SJSA1 (cell line): ENCODE measurements at regions not wholly inside any gene's neighbourhood (a gene's known extent, or its start where the extent isn't known, plus 50 kb on each side); places are given as distances from the start of the nearest gene placed in this dataset.

Experiments
- DNase-seq, 2 experiments: peaks; one replicate each; pipeline ENCODE4 v3.0.0-alpha.2; 2015 to 2020; ENCODE audit warnings: low spot score in 2 of 2, low read depth in 1 of 2
- H3K27ac ChIP-seq: fragments of 250-450 bp; sonication (Bioruptor Pico); 2 replicates; pipeline ENCODE4 v1.5.1; 2020; ENCODE audit warnings: mild to moderate bottlenecking, moderate library complexity
- H3K27me3 ChIP-seq: fragments of 250-450 bp; sonication (Bioruptor Pico); replicated peaks from 2 replicates; pipeline ENCODE4 v1.5.1; 2020; ENCODE audit warnings: mild to moderate bottlenecking, moderate library complexity
- H3K36me3 ChIP-seq: fragments of 250-450 bp; sonication (Bioruptor Pico); 2 replicates; pipeline ENCODE4 v1.5.1; 2020; ENCODE audit warnings: mild to moderate bottlenecking
- H3K4me1 ChIP-seq: fragments of 250-450 bp; sonication (Bioruptor Pico); replicated peaks from 2 replicates; pipeline ENCODE4 v1.6.1; 2021; ENCODE audit warnings: mild to moderate bottlenecking
- H3K4me3 ChIP-seq: fragments of 250-450 bp; sonication (Bioruptor Pico); 2 replicates; pipeline ENCODE4 v1.5.1; 2020; ENCODE audit warnings: mild to moderate bottlenecking
- H3K9me3 ChIP-seq: fragments of 250-450 bp; sonication (Bioruptor Pico); replicated peaks from 2 replicates; pipeline ENCODE4 v1.5.1; 2020; ENCODE audit warnings: mild to moderate bottlenecking

DNA sequence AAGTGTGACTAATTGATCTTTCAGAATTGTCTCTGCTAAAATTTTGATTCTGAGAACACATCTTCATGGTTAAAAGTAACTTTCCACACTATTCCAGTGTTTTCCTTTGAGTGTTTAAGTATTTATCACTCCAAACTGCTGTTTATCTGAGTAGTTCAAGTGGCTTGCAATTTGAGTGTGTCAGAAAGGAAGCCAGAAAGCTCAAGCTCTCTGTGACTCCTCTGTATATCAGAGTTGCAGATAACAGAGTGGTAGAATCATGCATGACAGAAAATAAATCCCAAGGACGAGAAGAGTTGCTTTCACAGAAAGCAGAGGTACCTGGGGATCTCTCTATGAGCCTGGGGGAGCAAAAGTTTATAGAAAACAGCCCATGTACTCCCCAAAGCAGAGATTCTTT is 130.0 kb downstream of the CYB561 start:
- Histone ChIP-seq H3K4me3 (no peak overlapping the region), H3K4me1 (no peaks in the 10 kb centered on the region), H3K9me3 (no peaks in the 10 kb centered on the region), H3K27me3 (no peaks in the 10 kb centered on the region), H3K27ac (no peak overlapping the region), H3K36me3 (no peaks in the 10 kb centered on the region; the same call in 1 of the 2 replicates)
- no peak for DNase-seq

DNA sequence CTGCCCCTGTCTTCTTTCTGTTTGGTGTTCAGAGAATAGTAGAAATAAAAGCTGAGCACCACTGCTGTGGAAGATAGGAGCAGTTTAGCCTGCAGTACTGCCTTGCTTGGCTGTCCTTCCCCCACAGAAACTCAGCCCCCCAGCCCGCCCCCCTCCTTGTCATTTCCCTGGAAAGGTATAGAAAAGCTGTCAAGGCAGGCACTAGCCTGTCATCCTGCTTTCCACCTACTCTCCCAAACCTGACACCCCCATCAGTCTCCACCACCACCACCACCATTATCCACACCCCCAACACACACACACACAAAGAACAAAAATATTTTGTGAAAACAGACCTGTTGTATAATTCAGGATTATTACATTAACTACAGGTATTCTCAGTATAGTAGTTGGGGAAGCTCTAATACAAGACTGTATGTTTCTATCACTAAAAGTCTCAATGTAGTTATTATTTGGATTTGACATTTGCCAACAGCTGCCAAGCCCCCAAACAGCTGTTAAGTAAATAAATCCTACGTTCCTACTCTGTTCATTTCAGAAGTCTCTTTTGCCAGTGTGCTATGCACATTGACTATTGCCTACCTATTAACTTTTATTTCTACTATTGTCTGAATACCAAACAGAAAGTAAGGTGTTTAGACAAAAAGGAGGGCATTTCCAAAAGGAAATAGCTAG is 128.8 kb downstream of the CYB561 start:
- Histone ChIP-seq H3K9me3 (no peaks in the 10 kb centered on the region), H3K27ac (no peak overlapping the region), H3K4me1 (no peaks in the 10 kb centered on the region), H3K4me3 (no peak overlapping the region), H3K36me3 (no peaks in the 10 kb centered on the region; the same call in 1 of the 2 replicates), H3K27me3 (no peaks in the 10 kb centered on the region)
- no peak for DNase-seq

DNA sequence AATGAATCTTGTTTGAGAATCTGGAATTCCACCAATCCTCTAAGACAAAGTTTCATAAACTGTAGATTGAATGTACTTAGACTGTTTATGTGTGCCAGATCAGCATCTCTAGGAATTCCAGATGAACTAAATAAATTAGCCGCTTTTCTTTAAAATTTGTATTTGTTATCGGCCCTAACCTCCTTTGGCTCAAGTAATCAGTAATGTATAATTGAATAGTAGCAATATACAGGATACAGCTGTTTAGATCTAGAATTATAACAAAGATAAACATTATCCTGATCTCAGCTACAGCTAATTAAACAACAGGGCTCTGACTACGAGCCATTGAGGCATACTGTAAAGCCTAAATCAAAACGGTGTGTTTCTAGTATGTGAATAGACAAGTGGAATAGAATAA is 120.3 kb downstream of the CYB561 start:
- no peaks in the 10 kb centered on the region for H3K36me3 ChIP-seq
- no peaks in the 10 kb centered on the region for H3K9me3 ChIP-seq
- H3K27ac ChIP-seq = no peak overlapping the region
- no peaks in the 10 kb centered on the region for H3K27me3 ChIP-seq
- no peaks in the 10 kb centered on the region for H3K4me1 ChIP-seq
- H3K4me3 ChIP-seq = no peak overlapping the region
- DNase-seq = no peak

DNA sequence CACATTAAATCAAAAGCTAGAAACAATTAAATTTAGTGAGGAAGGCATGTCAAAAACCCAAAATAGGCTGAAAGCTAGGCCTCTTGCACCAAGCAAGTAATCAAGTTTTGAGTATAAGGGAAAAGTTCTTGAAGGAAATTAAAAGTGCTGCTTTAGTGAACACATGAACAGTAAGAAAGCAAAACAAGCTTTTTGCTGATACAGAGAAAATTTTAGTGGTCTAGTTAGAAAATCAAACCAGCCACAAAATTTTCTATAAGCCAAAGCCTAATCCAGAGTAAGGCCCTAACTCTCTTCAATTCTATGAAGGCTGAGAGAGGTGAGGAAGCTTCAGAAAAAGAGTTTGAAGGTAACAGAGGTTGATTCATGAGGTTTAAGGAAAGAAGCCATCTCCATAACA is 116.2 kb downstream of the CYB561 start:
- no peaks in the 10 kb centered on the region for H3K9me3 ChIP-seq
- no peaks in the 10 kb centered on the region for H3K36me3 ChIP-seq
- DNase-seq = no peak
- H3K4me1 ChIP-seq = no peaks in the 10 kb centered on the region
- no peak overlapping the region for H3K4me3 ChIP-seq
- H3K27me3 ChIP-seq = no peaks in the 10 kb centered on the region
- no peak overlapping the region for H3K27ac ChIP-seq

DNA sequence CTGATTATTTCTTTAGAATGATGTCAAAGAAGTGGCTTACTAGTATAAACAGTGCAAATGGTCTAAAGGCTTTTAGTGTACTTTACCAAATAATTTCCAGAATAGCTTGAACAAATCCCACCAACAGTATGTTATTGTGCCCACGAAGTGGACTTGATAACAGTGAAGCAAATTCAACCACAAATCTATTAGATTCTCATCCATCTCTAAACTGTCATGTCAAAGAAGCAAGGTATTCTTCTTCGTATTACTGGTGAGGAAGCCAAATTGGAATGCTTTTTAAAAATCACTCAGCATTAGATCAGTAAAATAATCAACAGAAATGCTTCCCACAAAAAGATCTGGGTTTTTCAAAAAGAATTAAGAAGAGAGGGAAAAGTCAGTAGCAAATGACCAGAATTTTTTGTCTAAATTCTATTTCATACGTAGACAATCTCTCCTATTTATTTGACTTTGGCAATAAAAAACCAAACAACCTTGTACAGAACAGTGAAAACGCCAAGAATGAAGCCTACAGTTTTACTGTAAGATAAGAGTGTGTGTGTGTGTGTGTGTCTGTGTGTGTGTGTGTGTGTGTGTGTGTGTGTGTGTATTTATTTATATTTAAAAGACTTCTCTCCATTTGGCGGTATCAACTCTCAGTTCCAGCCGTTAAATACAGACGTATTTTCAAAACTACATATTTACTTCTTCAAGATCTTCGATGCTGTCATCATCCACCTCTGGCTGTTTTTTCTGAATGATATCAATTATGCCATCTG is 114.6 kb downstream of the CYB561 start:
- Histone ChIP-seq H3K4me1 (no peaks in the 10 kb centered on the region), H3K27ac (no peak overlapping the region), H3K36me3 (no peaks in the 10 kb centered on the region), H3K4me3 (no peak overlapping the region), H3K27me3 (no peaks in the 10 kb centered on the region), H3K9me3 (no peaks in the 10 kb centered on the region)
- no peak for DNase-seq

DNA sequence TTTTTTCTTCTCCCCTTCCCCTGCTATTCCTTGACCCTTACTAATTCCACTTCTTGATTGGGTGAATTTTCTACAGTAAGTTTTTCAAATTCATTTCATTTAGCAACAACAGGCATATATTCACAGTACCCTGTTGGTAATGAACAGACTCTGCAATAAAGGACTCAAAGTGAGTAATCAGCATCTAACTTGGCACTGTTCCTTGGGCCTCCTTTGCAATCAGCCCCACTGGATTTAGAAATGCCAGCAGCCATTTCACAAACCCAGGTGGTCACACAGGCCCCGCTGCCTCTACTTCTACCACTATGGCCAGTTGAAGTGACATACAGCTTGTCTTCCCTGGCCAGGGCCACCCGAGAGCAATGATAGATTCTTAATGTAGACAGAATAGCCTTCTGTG is 113.8 kb downstream of the CYB561 start:
- Histone ChIP-seq H3K27me3 (no peaks in the 10 kb centered on the region), H3K9me3 (no peaks in the 10 kb centered on the region), H3K4me3 (no peak overlapping the region), H3K4me1 (no peaks in the 10 kb centered on the region), H3K36me3 (no peaks in the 10 kb centered on the region), H3K27ac (no peak overlapping the region)
- no peak for DNase-seq

DNA sequence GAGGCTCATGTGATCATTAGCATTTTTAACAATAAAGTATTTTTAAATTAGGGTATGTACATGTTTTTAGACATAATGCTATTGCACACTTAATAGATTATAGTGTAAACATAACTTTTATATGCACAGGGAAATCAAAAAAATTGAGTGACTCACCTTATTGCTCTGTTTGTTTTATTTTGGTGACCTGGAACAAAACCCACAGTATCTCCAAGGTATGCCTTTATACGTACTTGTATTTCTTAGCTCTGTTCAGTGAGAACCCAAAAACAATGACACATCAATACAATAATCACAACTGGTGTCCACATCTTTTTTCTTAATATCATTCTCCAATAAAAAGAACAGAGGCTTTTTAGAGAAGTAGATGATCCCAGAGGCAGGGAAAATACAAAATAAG is 112.2 kb downstream of the CYB561 start:
- Histone ChIP-seq H3K9me3 (no peaks in the 10 kb centered on the region), H3K27ac (no peak overlapping the region), H3K4me1 (no peaks in the 10 kb centered on the region), H3K4me3 (no peak overlapping the region), H3K36me3 (no peaks in the 10 kb centered on the region), H3K27me3 (no peaks in the 10 kb centered on the region)
- DNase-seq = no peak

DNA sequence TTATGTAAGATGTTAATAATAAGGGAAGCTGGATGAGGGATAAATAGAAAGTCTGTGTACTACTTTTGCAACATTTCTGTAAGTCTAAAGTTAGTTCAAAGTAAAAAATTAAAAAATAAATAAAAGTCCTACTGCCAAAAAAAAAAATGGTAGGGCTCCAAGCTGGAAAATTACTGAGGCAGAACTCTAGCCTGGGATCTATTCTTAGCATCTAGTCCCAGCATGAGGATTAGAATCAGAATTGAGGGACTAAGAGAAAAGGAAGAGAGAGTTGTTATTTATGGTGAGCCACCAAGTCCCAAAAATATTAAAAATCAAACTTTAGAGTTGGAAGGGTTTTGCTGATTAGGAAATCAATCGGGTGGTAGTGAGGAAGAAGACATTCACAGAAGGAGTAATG is 110.3 kb downstream of the CYB561 start:
- no peak for DNase-seq
- no peaks in the 10 kb centered on the region for H3K4me1 ChIP-seq
- no peak overlapping the region for H3K4me3 ChIP-seq
- H3K27me3 ChIP-seq = no peaks in the 10 kb centered on the region
- no peaks in the 10 kb centered on the region for H3K9me3 ChIP-seq
- H3K36me3 ChIP-seq = no peaks in the 10 kb centered on the region
- H3K27ac ChIP-seq = no peak overlapping the region

DNA sequence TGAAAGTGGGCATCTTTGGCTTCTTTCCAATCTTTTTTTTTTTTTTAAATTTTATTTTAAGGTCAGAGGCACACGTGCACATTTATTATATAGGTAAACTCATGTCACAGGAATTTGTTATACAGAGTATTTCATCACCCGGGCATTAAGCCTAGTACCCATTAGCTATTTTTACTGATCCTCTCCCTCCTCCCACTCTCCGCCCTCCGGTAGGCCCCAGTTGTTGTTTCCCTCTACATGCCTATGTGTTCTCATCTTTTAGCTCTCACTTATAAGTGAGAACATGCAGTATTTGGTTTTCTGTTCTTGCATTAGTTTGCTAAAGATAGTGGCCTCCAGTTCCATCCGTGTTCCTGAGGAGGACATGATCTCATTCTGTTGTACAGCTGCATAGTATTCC is 108.5 kb downstream of the CYB561 start:
- no peak for DNase-seq
- H3K27ac ChIP-seq = no peak overlapping the region
- H3K9me3 ChIP-seq = no peaks in the 10 kb centered on the region
- no peaks in the 10 kb centered on the region for H3K4me1 ChIP-seq
- no peaks in the 10 kb centered on the region for H3K36me3 ChIP-seq
- H3K4me3 ChIP-seq = no peak overlapping the region
- no peaks in the 10 kb centered on the region for H3K27me3 ChIP-seq

DNA sequence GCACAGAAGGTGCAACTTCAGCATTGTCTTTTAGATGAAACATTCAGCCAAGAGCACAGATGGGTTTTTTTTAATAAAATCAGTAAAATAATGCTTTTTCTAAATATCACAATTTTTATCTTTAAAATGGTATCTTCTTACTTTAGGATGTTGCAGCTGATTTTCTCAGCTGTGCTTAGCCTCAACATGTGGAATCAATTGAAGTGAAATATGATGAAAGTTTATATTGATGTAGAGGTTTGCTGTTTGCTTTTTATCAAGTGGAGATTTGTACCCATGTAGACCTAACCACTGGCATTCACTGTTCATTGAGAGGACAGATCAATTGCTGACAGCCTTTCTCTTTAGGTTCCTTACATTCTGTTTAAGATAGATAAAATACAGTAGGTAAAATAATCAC is 107.8 kb downstream of the CYB561 start:
- H3K9me3 ChIP-seq = no peaks in the 10 kb centered on the region
- H3K4me1 ChIP-seq = peaks cover 3% of the 10 kb centered on the region
- no peaks in the 10 kb centered on the region for H3K27me3 ChIP-seq
- H3K36me3 ChIP-seq = no peaks in the 10 kb centered on the region
- no peak overlapping the region for H3K27ac ChIP-seq
- H3K4me3 ChIP-seq = no peak overlapping the region
- DNase-seq = no peak

DNA sequence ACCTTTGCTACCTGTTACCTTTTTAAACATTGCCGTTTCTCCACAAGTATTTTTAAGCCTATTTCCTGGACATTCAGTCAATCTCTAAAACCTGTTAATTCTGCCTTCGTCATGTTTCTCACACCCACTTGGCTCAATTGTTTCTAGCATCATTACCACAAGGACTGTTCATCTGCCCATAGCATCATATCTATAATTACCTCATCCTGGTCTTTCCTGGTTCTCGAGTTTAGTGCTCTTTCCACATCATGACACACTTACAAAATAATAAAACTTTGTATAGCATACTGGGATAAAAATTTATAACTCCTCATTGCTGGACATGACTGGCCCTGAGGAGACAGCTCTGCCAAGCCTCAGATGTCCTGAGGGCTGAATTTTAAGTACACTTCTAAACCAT is 104.8 kb downstream of the CYB561 start:
- DNase-seq = no peak
- Histone ChIP-seq H3K27me3 (no peaks in the 10 kb centered on the region), H3K36me3 (no peaks in the 10 kb centered on the region), H3K27ac (no peak overlapping the region), H3K9me3 (no peaks in the 10 kb centered on the region), H3K4me3 (no peak overlapping the region), H3K4me1 (peaks cover 20% of the 10 kb centered on the region)

DNA sequence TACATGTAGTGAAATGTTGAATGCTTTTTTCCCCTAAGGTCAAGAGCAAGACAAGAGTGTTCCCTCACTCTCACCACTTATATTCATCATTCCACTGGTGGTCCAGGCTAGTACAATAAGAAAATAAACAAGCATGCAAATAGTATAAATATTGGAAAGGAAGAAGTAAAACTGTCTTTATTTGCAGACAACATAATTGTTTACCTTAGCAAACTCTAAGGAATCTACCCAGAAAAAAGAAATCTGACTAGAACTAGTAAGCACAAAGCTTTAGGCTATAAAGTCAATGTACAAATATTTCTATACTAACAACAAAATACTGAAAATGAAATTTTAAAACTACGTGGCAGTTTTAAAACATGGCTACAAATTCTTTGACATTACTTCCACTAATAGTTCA is 101.7 kb downstream of the CYB561 start:
- Histone ChIP-seq H3K9me3 (no peaks in the 10 kb centered on the region), H3K4me3 (no peak overlapping the region), H3K27ac (peak overlapping the region; percentile 22), H3K4me1 (peaks cover 21% of the 10 kb centered on the region), H3K36me3 (no peaks in the 10 kb centered on the region), H3K27me3 (no peaks in the 10 kb centered on the region)
- DNase-seq = peak in 1 of 2 experiments; percentile 86

DNA sequence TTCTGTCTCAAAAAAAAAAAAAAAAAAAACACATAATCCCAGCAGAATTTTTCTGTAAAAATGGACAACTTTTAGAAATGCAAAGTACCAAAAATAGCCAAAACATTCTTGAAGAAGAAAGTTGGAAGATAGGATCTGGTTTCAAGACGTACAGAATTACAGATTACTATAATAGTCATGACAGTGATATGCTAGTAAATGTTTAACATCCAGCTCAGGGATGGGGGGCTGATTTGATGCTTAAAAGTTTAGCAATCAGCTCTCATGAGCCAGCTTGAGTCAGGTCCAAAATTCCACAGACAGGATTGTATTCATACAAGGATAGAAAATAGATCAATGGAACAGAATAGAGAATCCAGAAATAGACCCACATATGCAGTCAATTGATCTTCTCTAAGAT is 100.5 kb downstream of the CYB561 start:
- DNase-seq = no peak
- Histone ChIP-seq H3K9me3 (no peaks in the 10 kb centered on the region), H3K36me3 (no peaks in the 10 kb centered on the region), H3K4me3 (no peak overlapping the region), H3K27me3 (no peaks in the 10 kb centered on the region), H3K27ac (no peak overlapping the region), H3K4me1 (peaks cover 24% of the 10 kb centered on the region)

DNA sequence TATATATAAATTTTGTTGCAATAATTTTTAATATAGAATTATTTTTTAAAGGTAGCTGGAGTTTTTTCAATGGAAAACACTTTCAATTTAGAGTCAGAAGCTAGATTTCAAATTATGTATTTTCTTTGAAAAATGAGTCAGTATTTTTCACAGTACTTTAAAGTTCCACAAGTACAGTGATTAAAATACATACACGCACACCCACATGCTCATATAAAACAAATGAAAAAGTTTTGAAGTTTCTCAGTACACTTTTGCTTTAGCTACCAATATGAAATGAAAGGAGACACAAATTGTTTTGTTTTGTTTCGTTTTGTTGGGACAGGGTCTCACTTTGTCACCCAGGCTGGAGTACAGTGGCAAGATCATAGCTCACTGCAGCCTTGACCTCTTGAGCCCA is 98.6 kb downstream of the CYB561 start:
- Histone ChIP-seq H3K36me3 (no peaks in the 10 kb centered on the region), H3K27me3 (no peaks in the 10 kb centered on the region), H3K4me3 (no peak overlapping the region), H3K9me3 (no peaks in the 10 kb centered on the region), H3K4me1 (peaks cover 24% of the 10 kb centered on the region), H3K27ac (no peak overlapping the region)
- no peak for DNase-seq
